NCI-H2171 (cell line): ENCODE measurements at regions not wholly inside any gene's neighbourhood (a gene's known extent, or its start where the extent isn't known, plus 50 kb on each side); places are given as distances from the start of the nearest gene placed in this dataset.
"Not testable (repeated sequence)": the region's sequence is repeated elsewhere in the genome, so short reads cannot be mapped to it uniquely, and the experiment has no call there.

Experiments
- DNase-seq: peaks from one replicate; lab custom pipeline; 2025; lab: John Stamatoyannopoulos, UW

- not testable (repeated sequence) for DNase-seq
Measured at GRCh38 chr17:15864061-15864460, 80.9 kb upstream of the ADORA2B start.

DNA sequence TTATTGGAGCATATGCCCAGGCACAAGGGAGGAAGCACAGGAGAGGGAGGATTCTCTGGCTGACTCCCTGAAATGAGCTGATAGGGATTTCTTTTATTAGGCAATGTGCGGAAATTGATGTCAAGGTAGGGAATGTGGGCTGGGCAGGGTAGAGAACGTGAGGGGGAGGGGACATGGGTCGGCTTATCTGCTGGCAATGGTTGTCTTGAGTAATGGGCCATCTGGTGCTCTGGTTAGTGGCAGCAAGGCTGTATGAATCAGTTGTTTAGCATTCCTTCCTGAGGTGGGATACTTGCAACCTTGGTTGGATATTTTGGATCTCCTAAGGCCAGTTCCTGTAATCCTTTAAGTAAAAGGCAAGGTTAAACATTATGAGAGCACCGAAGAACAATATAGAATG is 80.5 kb upstream of the ADORA2B start:
- not testable (repeated sequence) for DNase-seq

GRCh38 chr17:15866015-15866414 is 78.9 kb upstream of the ADORA2B start:
- not testable (repeated sequence) for DNase-seq

DNA sequence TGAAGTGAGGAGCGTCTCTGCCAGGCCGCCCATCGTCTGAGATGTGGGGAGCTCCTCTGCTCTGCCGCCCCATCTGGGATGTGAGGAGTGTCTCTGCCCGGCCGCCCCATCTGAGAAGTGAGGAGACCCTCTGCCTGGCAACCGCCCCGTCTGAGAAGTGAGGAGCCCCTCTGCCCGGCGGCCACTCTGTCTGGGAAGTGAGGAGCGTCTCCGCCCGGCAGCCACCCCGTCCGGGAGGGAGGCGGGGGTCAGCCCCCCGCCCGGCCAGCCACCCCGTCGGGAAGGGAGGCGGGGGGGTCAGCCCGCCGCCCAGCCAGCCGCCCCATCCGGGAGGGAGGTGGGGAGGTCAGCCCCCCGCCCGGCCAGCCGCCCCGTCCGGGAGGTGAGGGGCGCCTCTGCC is 77.6 kb upstream of the ADORA2B start:
- not testable (repeated sequence) for DNase-seq

DNA sequence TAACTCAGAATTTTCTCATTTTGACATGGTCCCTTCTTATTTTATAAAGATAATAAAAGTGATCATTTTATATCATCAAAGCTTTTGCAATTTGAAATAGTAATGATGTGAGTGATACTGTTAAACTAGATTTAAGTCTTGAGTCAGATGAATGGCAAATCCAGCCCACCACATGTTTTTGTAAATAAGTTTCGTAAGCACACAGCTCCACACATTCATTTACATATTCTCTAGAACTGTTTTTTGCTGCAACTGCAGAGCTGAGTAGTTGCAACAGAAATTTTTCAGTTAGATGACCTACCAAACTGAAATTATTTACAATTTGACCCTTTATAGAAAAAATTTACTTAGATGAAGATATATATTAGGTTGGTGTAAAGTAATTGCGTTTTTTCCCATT is 75.1 kb upstream of the ADORA2B start:
- not testable (repeated sequence) for DNase-seq

GRCh38 chr17:15872677-15873076 is 72.3 kb upstream of the ADORA2B start:
- not testable (repeated sequence) for DNase-seq

DNA sequence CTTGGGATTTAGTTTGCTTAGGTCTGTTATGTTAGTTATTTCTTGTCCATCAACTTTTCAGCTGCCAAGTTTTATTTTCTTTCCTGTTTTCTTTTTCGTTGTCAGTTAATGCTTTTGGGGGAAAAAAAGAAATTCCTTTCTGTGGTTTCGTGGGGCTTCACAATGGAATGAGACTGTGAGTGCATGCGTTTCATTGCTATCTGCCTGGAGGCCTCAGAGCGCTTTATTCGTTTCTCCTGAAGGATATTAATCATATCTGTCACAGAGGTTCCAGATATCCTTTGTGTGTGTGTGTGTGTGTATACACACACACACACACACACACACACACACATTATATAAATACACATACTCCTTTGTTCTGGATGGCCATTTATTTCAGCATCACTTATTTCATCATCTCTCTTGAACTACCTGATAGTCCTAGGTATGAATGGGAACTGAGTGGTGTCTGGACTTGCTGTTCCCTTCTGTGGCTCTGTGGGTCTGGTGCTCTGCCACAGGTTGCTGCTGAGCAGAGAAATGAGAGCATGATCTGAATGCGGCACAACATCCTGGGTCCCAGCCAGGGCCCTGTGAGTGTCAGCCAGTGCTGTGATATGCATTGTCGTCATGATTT is 66.9 kb upstream of the ADORA2B start:
- DNase-seq, result not testable (repeated sequence)

- no peak for DNase-seq
Measured at GRCh38 chr17:15882058-15882720, 62.7 kb upstream of the ADORA2B start.

DNA sequence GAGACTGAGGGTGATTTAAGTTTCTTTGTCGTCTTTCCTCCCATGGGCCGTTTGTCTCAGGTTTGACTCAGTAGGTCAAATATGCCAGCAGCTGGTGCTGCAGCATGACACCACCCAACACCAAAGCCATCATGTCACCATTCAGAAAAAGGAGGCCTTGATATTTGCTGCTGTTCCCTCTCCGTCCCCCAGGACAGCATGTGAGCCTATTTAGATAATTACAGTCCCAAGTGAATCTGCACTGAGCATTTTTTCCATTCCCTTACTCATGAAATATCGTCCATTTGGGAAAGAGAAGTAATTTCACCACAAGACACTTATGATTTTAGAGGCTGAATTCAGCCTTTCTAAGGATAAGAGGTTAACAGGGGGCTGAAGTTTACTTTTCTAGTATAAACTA is 62.2 kb upstream of the ADORA2B start:
- no peak for DNase-seq

- no peak for DNase-seq
Measured at GRCh38 chr17:15883617-15884111, 61.3 kb upstream of the ADORA2B start.

- no peak for DNase-seq
Measured at GRCh38 chr17:15884731-15885130, 60.2 kb upstream of the ADORA2B start.

DNA sequence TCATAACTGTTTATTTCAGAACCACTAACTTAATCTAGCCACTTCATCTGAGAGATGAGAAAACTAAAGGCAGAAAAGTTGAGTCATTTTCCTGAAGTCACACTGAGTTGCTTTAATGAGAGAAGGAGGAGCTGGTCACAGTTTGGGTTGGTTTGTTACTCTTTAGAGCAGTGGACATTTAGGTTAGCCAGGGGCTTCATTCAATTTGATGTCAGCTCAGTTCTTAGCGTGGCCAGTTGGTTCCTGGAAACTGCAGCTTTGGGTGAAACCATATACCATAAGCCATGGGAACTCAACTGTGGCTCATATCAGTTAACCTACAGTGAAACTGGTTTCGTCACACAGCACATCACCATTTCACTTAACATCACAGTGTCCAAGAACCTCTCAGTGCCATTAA is 59.2 kb upstream of the ADORA2B start:
- DNase-seq, result no peak

- DNase-seq, result no peak
Measured at GRCh38 chr17:15886221-15886620, 58.7 kb upstream of the ADORA2B start.

- no peak for DNase-seq
Measured at GRCh38 chr17:15886804-15887203, 58.1 kb upstream of the ADORA2B start.

GRCh38 chr17:15888436-15888835 is 56.5 kb upstream of the ADORA2B start:
- DNase-seq, result no peak

GRCh38 chr17:15890279-15890892 is 54.5 kb upstream of the ADORA2B start:
- no peak for DNase-seq

GRCh38 chr17:15891318-15891717 is 53.6 kb upstream of the ADORA2B start:
- no peak for DNase-seq

- DNase-seq, result no peak
Measured at GRCh38 chr17:15892244-15892643, 52.7 kb upstream of the ADORA2B start.

DNA sequence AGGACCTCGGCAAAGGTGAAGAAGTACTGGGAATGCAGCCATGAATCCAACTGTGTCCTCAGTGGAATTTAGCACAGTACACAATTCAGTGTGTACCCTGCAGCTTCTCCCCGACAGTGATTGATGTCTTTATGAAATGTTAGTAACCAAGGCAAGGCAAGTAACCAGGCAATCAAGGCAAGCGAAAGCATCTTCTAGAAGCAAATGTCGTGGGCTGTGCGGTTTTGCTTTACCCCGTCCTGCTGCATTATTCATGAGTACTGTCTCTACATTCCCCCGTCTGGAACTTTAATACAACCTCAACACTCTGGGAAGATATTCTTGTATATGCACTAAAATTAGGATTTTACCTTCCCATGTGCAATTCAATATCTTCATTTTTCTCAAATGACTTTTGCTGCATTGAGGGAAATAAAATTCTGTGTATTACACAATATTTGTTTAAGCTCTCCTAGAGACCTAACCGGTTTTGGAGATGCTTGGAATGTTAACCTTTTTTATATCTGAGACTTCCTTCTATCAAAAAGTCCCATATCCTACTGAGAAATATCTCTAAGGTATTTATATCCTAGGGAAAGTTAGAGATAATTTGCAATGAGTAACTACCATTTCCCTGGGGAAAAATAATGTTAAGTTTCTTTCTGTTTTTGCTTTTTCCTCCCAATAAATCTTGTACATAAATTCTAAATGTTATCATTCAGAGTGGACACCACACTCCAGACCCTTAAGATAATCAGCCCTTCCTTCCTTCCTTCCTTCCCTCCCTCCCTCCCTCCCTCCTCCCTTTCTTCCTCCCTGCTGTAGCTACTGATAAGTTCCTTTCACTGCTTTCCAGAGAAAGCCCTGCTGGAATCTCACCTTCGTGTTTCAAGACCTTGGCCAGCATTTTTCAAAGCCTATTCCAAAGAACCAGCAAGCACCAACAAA is 51.9 kb upstream of the ADORA2B start:
- no peak for DNase-seq

- no peak for DNase-seq
Measured at GRCh38 chr17:15893658-15894024, 51.3 kb upstream of the ADORA2B start.

GRCh38 chr17:15894258-15894657 is 50.7 kb upstream of the ADORA2B start:
- no peak for DNase-seq
